IPS DF 6.9 (cell line): ENCODE measurements at regions not wholly inside any gene's neighbourhood (a gene's known extent, or its start where the extent isn't known, plus 50 kb on each side); places are given as distances from the start of the nearest gene placed in this dataset.

Source experiments
- DNase-seq: peaks from one replicate; pipeline ENCODE4 v3.0.0-alpha.2; 2013; ENCODE audit warnings: low read depth, low spot score
- H3K27ac ChIP-seq: one replicate; pipeline ENCODE4 v1.5.1; 2013; ENCODE audit warnings: low read length, control low read depth
- H3K27me3 ChIP-seq: 2 replicates; pipeline ENCODE4 v1.6.1; 2013; ENCODE audit warnings: mild to moderate bottlenecking, low read length; ENCODE audit not compliant: control insufficient read depth, insufficient read depth
- H3K36me3 ChIP-seq: 2 replicates; pipeline ENCODE4 v1.6.1; 2013; ENCODE audit warnings: low read length; ENCODE audit not compliant: control insufficient read depth, insufficient read depth
- H3K4me1 ChIP-seq: 2 replicates; pipeline ENCODE4 v1.6.1; 2013; ENCODE audit warnings: low read length; ENCODE audit not compliant: control insufficient read depth, insufficient read depth
- H3K4me3 ChIP-seq: 2 replicates; pipeline ENCODE4 v1.5.1; 2013; ENCODE audit warnings: mild to moderate bottlenecking, low read length
- H3K9me3 ChIP-seq: 2 replicates; pipeline ENCODE4 v1.6.1; 2013; ENCODE audit warnings: low read length, inconsistent platforms; ENCODE audit not compliant: control insufficient read depth, insufficient read depth
- WGBS: extraction: QIAGEN DNeasy Blood & Tissue Kit; methylation state at CpG from one replicate; pipeline ENCODE4 v1.1.7; 2013; ENCODE audit warnings: mixed read lengths, missing lambda C conversion rate; ENCODE audit not compliant: insufficient read length, insufficient coverage; 5-methylcytosine and 5-hydroxymethylcytosine counted together

GRCh38 chr1:234699795-234700665 lies 90.1 kb upstream of the IRF2BP2 start:
- no CpG with 5 or more reads among the region's 7 CpGs for WGBS
- Histone ChIP-seq H3K27me3 (no peaks in the 10 kb centered on the region), H3K36me3 (no peaks in the 10 kb centered on the region), H3K4me1 (no peaks in the 10 kb centered on the region), H3K4me3 (no peak overlapping the region), H3K9me3 (no peaks in the 10 kb centered on the region), H3K27ac (no peak overlapping the region)
- DNase-seq: no peak

GRCh38 chr1:234698686-234699085 lies 88.7 kb upstream of the IRF2BP2 start:
- no peak overlapping the region for H3K4me3 ChIP-seq
- no peaks in the 10 kb centered on the region for H3K9me3 ChIP-seq
- H3K27me3 ChIP-seq: no peaks in the 10 kb centered on the region
- no peaks in the 10 kb centered on the region for H3K4me1 ChIP-seq
- no peak overlapping the region for H3K27ac ChIP-seq
- H3K36me3 ChIP-seq: no peaks in the 10 kb centered on the region
- no CpG with 5 or more reads among the region's 6 CpGs for WGBS
- no peak for DNase-seq

DNA sequence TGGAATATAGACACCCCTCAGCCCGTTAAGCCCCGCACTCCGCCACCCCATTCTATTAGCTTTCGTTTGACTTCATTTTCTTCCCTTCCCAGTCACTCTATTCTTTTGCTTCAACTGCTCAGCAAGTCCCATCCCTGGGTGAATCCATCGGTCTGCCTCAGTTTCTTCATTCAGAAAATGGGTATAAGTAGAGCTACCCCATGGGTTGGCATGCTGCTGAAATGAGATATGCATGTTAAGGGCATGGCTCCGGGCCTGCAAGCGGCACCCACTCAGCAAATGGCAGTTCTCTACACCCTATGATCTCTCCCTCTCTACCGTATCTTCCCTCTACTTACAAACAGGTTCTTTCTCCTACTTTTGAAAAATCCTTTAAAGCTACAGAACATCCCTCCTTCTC lies 87.8 kb upstream of the IRF2BP2 start:
- H3K27ac ChIP-seq: no peak overlapping the region
- no peak overlapping the region for H3K4me3 ChIP-seq
- H3K27me3 ChIP-seq: no peaks in the 10 kb centered on the region
- no peaks in the 10 kb centered on the region for H3K4me1 ChIP-seq
- no peaks in the 10 kb centered on the region for H3K36me3 ChIP-seq
- H3K9me3 ChIP-seq: no peaks in the 10 kb centered on the region
- no peak for DNase-seq
- 100% methylated on average over 1 of the region's 8 CpGs for WGBS

- Histone ChIP-seq H3K9me3 (no peaks in the 10 kb centered on the region), H3K27me3 (no peaks in the 10 kb centered on the region), H3K36me3 (no peaks in the 10 kb centered on the region), H3K27ac (no peak overlapping the region), H3K4me3 (no peak overlapping the region), H3K4me1 (no peaks in the 10 kb centered on the region)
- no CpG with 5 or more reads among the region's 1 CpG for WGBS
- DNase-seq: no peak
These were observed 87.0 kb upstream of the IRF2BP2 start for GRCh38 chr1:234697015-234697414.

DNA sequence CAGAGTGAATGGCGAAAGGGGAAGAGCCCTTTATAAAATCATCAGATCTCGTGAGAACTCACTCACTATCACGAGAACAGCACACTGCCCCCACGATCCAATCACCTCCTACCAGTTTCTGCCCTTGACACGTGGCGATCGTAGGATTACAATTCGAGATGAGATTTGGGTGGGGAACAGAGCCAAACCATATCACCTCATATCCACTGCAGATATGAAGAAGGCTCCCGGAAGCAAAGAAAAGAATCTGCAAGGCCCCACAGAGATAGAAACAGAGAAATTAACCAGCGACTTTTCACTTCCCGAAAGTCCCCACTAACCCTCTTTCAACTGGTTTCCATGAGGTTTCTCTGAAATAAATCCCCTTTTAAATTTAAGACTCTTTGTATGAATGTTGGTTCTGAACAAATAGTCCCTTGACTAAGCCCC lies 86.2 kb upstream of the IRF2BP2 start:
- Histone ChIP-seq H3K36me3 (no peaks in the 10 kb centered on the region), H3K9me3 (no peaks in the 10 kb centered on the region), H3K4me1 (no peaks in the 10 kb centered on the region), H3K27ac (no peak overlapping the region), H3K4me3 (no peak overlapping the region), H3K27me3 (no peaks in the 10 kb centered on the region)
- DNase-seq: no peak
- no CpG with 5 or more reads among the region's 11 CpGs for WGBS

DNA sequence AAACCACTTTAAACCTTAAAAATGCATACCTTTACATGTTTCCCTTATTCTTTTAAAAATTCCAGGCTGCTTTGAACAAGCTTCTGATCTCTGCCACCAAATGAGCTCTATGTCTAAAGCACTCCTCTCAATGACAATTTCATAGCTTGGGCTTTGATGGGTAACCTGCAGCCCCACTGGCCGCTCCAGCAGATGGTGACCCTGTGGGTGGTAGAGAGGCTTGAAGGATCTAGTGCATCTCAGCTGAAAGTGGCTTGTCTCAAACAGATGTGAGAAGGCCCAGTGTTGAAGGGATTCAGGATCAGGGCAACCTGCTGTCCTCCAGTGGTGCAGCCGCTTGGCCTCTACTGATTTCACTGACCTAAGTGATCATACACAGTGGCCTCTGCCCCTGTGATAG lies 84.7 kb upstream of the IRF2BP2 start:
- Histone ChIP-seq H3K27ac (no peak overlapping the region), H3K27me3 (no peaks in the 10 kb centered on the region), H3K4me1 (no peaks in the 10 kb centered on the region), H3K9me3 (no peaks in the 10 kb centered on the region), H3K36me3 (no peaks in the 10 kb centered on the region), H3K4me3 (no peak overlapping the region)
- no CpG with 5 or more reads among the region's 2 CpGs for WGBS
- no peak for DNase-seq

GRCh38 chr1:234692966-234693580 lies 83.1 kb upstream of the IRF2BP2 start:
- Histone ChIP-seq H3K4me1 (no peaks in the 10 kb centered on the region), H3K36me3 (no peaks in the 10 kb centered on the region), H3K9me3 (no peaks in the 10 kb centered on the region), H3K4me3 (no peak overlapping the region), H3K27ac (no peak overlapping the region), H3K27me3 (no peaks in the 10 kb centered on the region)
- WGBS: no CpG with 5 or more reads among the region's 4 CpGs
- no peak for DNase-seq

- Histone ChIP-seq H3K27ac (no peak overlapping the region), H3K27me3 (no peaks in the 10 kb centered on the region), H3K36me3 (no peaks in the 10 kb centered on the region), H3K4me3 (no peak overlapping the region), H3K4me1 (no peaks in the 10 kb centered on the region), H3K9me3 (no peaks in the 10 kb centered on the region)
- WGBS: 100% methylated on average over 1 of the region's 3 CpGs
- DNase-seq: no peak
These were observed 81.6 kb upstream of the IRF2BP2 start for GRCh38 chr1:234691567-234691966.

DNA sequence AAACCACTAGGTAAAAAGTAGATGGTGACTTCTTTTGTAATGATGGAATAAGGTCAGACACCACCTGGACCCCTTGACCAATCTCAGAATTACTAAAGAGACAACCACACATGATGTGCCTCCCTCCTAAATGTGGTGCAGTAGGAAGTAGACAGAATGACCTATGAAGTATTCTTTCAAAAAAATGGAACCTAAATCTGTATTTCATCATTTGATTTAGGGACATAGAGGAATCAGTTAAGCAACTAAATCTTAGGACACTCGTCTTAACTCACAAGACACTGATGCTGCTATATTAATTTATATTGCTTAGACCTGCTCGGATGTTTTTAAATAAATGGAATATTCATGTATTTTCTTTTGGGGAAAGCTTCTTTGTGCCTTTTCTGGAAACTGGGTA lies 80.9 kb upstream of the IRF2BP2 start:
- Histone ChIP-seq H3K27me3 (no peaks in the 10 kb centered on the region), H3K27ac (no peak overlapping the region), H3K4me1 (no peaks in the 10 kb centered on the region), H3K36me3 (no peaks in the 10 kb centered on the region), H3K9me3 (no peaks in the 10 kb centered on the region), H3K4me3 (no peak overlapping the region)
- no CpG with 5 or more reads among the region's 2 CpGs for WGBS
- DNase-seq: no peak

GRCh38 chr1:234689236-234689635 lies 79.3 kb upstream of the IRF2BP2 start:
- H3K36me3 ChIP-seq: no peaks in the 10 kb centered on the region
- H3K4me3 ChIP-seq: no peak overlapping the region
- H3K27ac ChIP-seq: no peak overlapping the region
- H3K9me3 ChIP-seq: no peaks in the 10 kb centered on the region
- no CpG with 5 or more reads among the region's 3 CpGs for WGBS
- H3K4me1 ChIP-seq: no peaks in the 10 kb centered on the region
- no peaks in the 10 kb centered on the region for H3K27me3 ChIP-seq
- no peak for DNase-seq

- H3K27ac ChIP-seq: no peak overlapping the region
- DNase-seq: no peak
- WGBS: no CpG with 5 or more reads among the region's 2 CpGs
- H3K4me1 ChIP-seq: no peaks in the 10 kb centered on the region
- H3K27me3 ChIP-seq: no peaks in the 10 kb centered on the region
- no peaks in the 10 kb centered on the region for H3K9me3 ChIP-seq
- no peaks in the 10 kb centered on the region for H3K36me3 ChIP-seq
- H3K4me3 ChIP-seq: no peak overlapping the region
These were observed 77.0 kb upstream of the IRF2BP2 start for GRCh38 chr1:234687011-234687410.
